GM12891 (cell line): ENCODE measurements at regions not wholly inside any gene's neighbourhood (a gene's known extent, or its start where the extent isn't known, plus 50 kb on each side); places are given as distances from the start of the nearest gene placed in this dataset.

Experiments
- POLR2A ChIP-seq: IDR thresholded peaks from 2 replicates; pipeline ENCODE4 v1.6.1; 2011; ENCODE audit warnings: low read depth, low read length, control low read depth
- POLR2AphosphoS5 ChIP-seq: IDR thresholded peaks from 2 replicates; pipeline ENCODE4 v1.6.1; 2011; ENCODE audit warnings: low read depth, low read length, control low read depth

GRCh38 chr1:239926184-239926583, 165.5 kb upstream of the FMN2 start:
- TF ChIP-seq POLR2AphosphoS5 (no peak), POLR2A (no peak)
